Prostate gland (tissue), 2 donors: ENCODE measurements at regions not wholly inside any gene's neighbourhood (a gene's known extent, or its start where the extent isn't known, plus 50 kb on each side); places are given as distances from the start of the nearest gene placed in this dataset.
"Not testable (repeated sequence)": the region's sequence is repeated elsewhere in the genome, so short reads cannot be mapped to it uniquely, and the experiment has no call there.

Experiments used
- POLR2A ChIP-seq: fragments of 450-650 bp; IDR thresholded peaks from one replicate; pipeline ENCODE4 v1.6.1; 2016; ENCODE audit warnings: antibody characterized with exemption, mild to moderate bottlenecking
- POLR2AphosphoS5 ChIP-seq: sonication (generic); formaldehyde crosslinking; IDR thresholded peaks from one replicate; pipeline ENCODE4 v1.6.1; 2017; ENCODE audit warnings: antibody characterized with exemption
- TF ChIP-seq, protein P1 (sequence below), 4 experiments: fragments of 200-600 bp in 2 of 4; fragments of 450-650 bp in 2 of 4; sonication (generic) in 2 of 4; IDR thresholded peaks; 1 replicate in 3 of 4; 2 replicates in 1 of 4; pipeline ENCODE4 v1.5.1; 2016 to 2019; ENCODE audit warnings: antibody characterized with exemption in 4 of 4, mild to moderate bottlenecking in 2 of 4, moderate library complexity in 2 of 4

DNA sequence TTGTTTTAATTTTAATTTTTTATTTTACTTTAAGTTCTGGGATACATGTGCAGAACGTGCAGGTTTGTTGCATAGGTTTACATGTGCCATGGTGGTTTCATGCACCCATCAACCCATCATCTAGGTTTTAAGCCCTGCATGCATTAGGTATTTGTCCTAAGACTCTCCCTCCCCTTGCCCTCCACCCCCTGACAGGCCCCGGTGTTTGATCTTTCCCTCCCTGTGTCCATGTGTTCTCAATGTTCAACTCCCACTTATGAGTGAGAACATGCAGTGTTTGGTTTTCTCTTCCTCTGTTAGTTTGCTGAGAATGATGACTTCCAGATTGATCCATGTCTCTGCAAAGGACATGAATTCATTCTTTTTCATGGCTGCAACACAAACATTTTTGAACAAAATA is 50.3 kb upstream of the MCUR1 start:
- TF ChIP-seq, protein P1, sequence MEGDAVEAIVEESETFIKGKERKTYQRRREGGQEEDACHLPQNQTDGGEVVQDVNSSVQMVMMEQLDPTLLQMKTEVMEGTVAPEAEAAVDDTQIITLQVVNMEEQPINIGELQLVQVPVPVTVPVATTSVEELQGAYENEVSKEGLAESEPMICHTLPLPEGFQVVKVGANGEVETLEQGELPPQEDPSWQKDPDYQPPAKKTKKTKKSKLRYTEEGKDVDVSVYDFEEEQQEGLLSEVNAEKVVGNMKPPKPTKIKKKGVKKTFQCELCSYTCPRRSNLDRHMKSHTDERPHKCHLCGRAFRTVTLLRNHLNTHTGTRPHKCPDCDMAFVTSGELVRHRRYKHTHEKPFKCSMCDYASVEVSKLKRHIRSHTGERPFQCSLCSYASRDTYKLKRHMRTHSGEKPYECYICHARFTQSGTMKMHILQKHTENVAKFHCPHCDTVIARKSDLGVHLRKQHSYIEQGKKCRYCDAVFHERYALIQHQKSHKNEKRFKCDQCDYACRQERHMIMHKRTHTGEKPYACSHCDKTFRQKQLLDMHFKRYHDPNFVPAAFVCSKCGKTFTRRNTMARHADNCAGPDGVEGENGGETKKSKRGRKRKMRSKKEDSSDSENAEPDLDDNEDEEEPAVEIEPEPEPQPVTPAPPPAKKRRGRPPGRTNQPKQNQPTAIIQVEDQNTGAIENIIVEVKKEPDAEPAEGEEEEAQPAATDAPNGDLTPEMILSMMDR (IDR thresholded peaks at IDR 0.05) = not testable (repeated sequence)
- not testable (repeated sequence) for TF ChIP-seq POLR2A, POLR2AphosphoS5
